GM12864 (cell line): ENCODE measurements at regions not wholly inside any gene's neighbourhood (a gene's known extent, or its start where the extent isn't known, plus 50 kb on each side); places are given as distances from the start of the nearest gene placed in this dataset.

Experiments
- DNase-seq: peaks from one replicate; pipeline ENCODE4 v3.0.0-alpha.2; 2011; ENCODE audit warnings: low read depth
- H3K4me3 ChIP-seq: 2 replicates; pipeline ENCODE4 v1.5.1; 2011; ENCODE audit warnings: mild to moderate bottlenecking, low read depth, low read length, control low read depth
- CTCF ChIP-seq: IDR thresholded peaks from 2 replicates; pipeline ENCODE4 v1.5.1; 2011; ENCODE audit warnings: low read depth, mild to moderate bottlenecking, moderate library complexity, low read length, control low read depth, inconsistent platforms; ENCODE audit errors: missing control alignments

GRCh38 chr13:64369121-64369520 is 2861.0 kb downstream of the PCDH9 start:
- no peak for TF ChIP-seq CTCF
- no peak for DNase-seq
- no peak overlapping the region for H3K4me3 ChIP-seq

- TF ChIP-seq CTCF = no peak
- no peak overlapping the region for H3K4me3 ChIP-seq
- no peak for DNase-seq
These were observed 2867.6 kb downstream of the PCDH9 start for GRCh38 chr13:64362564-64362963.

- no peak for TF ChIP-seq CTCF
- no peak for DNase-seq
- no peak overlapping the region for H3K4me3 ChIP-seq
These were observed 2882.5 kb downstream of the PCDH9 start for GRCh38 chr13:64347664-64348063.

GRCh38 chr13:64339373-64340063 is 2890.6 kb downstream of the PCDH9 start:
- no peak overlapping the region for H3K4me3 ChIP-seq
- DNase-seq = no peak
- no peak for TF ChIP-seq CTCF

- no peak for TF ChIP-seq CTCF
These were observed 2891.5 kb downstream of the PCDH9 start for GRCh38 chr13:64338671-64339070.

GRCh38 chr13:64333888-64334287 is 2896.2 kb downstream of the PCDH9 start:
- no peak overlapping the region for H3K4me3 ChIP-seq
- DNase-seq = no peak
- TF ChIP-seq CTCF = no peak

More at GRCh38 chr13:64338671-64339070, 2891.5 kb downstream of the PCDH9 start:
- no peak for DNase-seq
- no peak overlapping the region for H3K4me3 ChIP-seq

- no peak overlapping the region for H3K4me3 ChIP-seq
- TF ChIP-seq CTCF = no peak
- no peak for DNase-seq
These were observed 2898.1 kb downstream of the PCDH9 start for GRCh38 chr13:64332048-64332447.
